HL-60 (cell line): ENCODE measurements at regions not wholly inside any gene's neighbourhood (a gene's known extent, or its start where the extent isn't known, plus 50 kb on each side); places are given as distances from the start of the nearest gene placed in this dataset.

Experiments
- DNase-seq, 2 experiments: peaks; one replicate each; pipeline ENCODE4 v3.0.0-alpha.2; 2010 to 2020; ENCODE audit warnings: low read depth in 1 of 2, low spot score in 1 of 2
- H3K27ac ChIP-seq: fragments of 250-450 bp; sonication (Bioruptor Pico); replicated peaks from 2 replicates; pipeline ENCODE4 v1.5.1; 2020; ENCODE audit warnings: mild to moderate bottlenecking, moderate library complexity
- H3K27me3 ChIP-seq: fragments of 250-450 bp; sonication (Bioruptor Pico); 2 replicates; pipeline ENCODE4 v1.5.1; 2021; ENCODE audit warnings: mild to moderate bottlenecking, moderate library complexity; ENCODE audit not compliant: insufficient read depth, poor library complexity, severe bottlenecking
- H3K4me3 ChIP-seq: replicated peaks from 2 replicates; pipeline ENCODE4 v1.5.1; 2011; ENCODE audit warnings: mild to moderate bottlenecking, control low read depth, low read length; ENCODE audit not compliant: insufficient read depth
- CTCF ChIP-seq: IDR thresholded peaks from one replicate; pipeline ENCODE4 v1.5.1; 2011; ENCODE audit warnings: low read length, control low read depth, inconsistent platforms; ENCODE audit not compliant: insufficient read depth
- GABPA ChIP-seq: IDR thresholded peaks from 2 replicates; pipeline ENCODE4 v1.6.1; 2012; ENCODE audit warnings: low read depth
- POLR2AphosphoS5 ChIP-seq: IDR thresholded peaks from 2 replicates; pipeline ENCODE4 v1.6.1; 2012; ENCODE audit warnings: low read depth
- REST ChIP-seq: IDR thresholded peaks from 2 replicates; pipeline ENCODE4 v1.6.1; 2012; ENCODE audit warnings: low read depth; ENCODE audit not compliant: insufficient replicate concordance
- SPI1 ChIP-seq: IDR thresholded peaks from 2 replicates; pipeline ENCODE4 v1.6.1; 2012; ENCODE audit warnings: low read depth, mild to moderate bottlenecking, borderline replicate concordance

DNA sequence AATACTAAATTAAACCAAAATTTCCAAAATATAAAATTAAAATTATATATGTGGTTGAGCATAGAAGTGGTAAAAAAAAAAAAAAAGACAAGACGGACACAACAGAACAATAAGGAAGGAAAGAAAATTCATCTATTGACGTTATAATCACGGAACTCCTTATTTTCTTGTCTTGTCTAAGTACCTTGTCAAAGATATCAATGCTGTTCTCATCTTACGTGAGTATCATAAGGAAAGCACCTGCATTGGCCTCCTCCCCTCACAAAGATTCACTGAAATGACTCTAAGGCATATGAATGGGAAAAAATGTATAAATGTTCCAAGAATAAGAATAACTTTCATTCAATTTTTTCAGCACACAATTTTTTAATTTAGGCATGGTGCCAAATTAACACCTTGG lies 135.4 kb downstream of the PPP1R3A start:
- Histone ChIP-seq H3K27ac (no peak overlapping the region), H3K4me3 (no peak overlapping the region), H3K27me3 (no peaks in the 10 kb centered on the region)
- TF ChIP-seq POLR2AphosphoS5 = no peak
- no peak for TF ChIP-seq REST
- no peak for TF ChIP-seq CTCF
- TF ChIP-seq SPI1 = no peak
- TF ChIP-seq GABPA = no peak
- DNase-seq = no peak

DNA sequence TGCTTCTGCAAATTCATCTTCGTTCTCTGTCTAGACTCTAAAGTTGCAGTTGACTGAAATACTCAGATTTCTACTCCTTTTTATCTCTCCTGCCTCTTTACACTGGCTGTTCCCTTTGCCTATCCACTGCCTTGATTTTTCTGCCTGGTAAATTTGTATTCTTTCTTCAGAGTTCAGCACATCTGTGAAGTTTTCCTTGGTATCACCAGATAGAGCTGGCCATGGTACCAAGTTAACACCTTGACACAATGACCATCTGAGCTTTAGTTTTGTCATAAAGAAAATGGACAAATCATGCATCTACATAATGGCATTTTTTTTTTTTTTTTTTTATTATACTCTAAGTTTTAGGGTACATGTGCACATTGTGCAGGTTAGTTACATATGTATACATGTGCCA lies 143.0 kb downstream of the PPP1R3A start:
- no peak for TF ChIP-seq GABPA
- TF ChIP-seq REST = peak; percentile 51
- DNase-seq = no peak
- no peak overlapping the region for H3K4me3 ChIP-seq
- no peaks in the 10 kb centered on the region for H3K27me3 ChIP-seq
- H3K27ac ChIP-seq = no peak overlapping the region

DNA sequence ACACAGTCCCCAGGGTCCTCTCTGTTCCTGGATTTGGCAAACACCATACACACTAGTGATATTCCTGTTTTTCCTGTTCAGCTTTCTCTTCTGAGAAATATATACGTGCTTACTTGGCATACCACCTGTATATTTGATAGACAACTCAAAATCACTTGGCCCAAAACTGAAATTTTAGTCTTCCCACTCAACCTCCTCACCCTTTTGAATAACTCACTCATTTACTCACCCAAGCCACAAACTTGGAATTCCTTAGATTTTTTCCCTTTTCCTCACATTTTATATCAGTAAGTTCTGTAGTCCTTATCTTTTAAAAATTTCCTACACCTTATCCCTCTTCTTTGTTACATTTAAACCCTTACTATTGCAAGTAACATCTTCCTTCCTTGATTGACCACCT lies 143.4 kb downstream of the PPP1R3A start:
- Histone ChIP-seq H3K4me3 (no peak overlapping the region), H3K27me3 (no peaks in the 10 kb centered on the region), H3K27ac (no peak overlapping the region)
- DNase-seq = no peak
- no peak for TF ChIP-seq REST
- no peak for TF ChIP-seq SPI1
- TF ChIP-seq CTCF = no peak
- TF ChIP-seq GABPA = no peak
- no peak for TF ChIP-seq POLR2AphosphoS5
